HG03280 (cell line): ENCODE measurements at regions not wholly inside any gene's neighbourhood (a gene's known extent, or its start where the extent isn't known, plus 50 kb on each side); places are given as distances from the start of the nearest gene placed in this dataset.

Experiments
- ATAC-seq: cut with Tn5 transposase; IDR thresholded peaks from one replicate; pipeline ENCODE4 v1.9.1; 2021; ENCODE audit warnings: mild to moderate bottlenecking, moderate library complexity; ENCODE audit not compliant: unreplicated experiment

DNA sequence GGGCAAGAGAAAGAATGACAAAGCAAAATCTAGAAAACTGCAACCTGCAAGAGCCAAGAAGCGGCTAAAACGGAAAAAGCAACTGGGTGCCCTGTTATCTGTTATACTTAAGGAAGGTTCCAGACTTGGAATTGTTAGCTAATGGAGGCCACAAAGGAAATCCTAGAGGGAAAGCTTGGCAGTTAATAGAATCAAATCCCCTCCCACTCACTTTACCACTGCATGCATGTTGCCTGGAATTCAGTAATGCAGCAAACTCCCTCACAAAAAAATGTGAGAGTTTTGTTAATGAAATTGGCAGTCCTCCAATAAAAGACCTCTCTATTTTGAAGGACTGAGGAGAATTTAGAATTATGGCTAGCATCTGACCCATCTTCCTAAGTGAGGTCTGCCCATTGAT is 164.2 kb upstream of the SOX5 start:
- no peak for ATAC-seq

DNA sequence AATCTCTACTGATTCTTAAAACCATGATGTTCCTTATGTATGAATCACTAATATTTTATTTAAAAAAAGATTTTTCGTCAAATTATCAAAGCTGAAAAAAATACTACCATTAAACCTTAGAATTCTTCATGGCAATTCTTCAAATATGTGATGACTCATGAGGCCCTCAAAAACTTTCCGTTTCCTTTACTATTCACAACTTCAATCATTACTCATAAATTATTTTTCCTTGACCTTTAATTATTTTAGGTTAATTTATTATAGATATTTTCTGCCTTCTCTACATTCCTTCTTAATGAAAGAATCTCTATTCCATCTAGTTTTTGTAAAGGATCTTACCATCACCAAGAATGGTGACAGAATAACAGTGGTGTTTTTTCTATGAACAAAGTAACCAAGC is 162.1 kb upstream of the SOX5 start:
- ATAC-seq = no peak

DNA sequence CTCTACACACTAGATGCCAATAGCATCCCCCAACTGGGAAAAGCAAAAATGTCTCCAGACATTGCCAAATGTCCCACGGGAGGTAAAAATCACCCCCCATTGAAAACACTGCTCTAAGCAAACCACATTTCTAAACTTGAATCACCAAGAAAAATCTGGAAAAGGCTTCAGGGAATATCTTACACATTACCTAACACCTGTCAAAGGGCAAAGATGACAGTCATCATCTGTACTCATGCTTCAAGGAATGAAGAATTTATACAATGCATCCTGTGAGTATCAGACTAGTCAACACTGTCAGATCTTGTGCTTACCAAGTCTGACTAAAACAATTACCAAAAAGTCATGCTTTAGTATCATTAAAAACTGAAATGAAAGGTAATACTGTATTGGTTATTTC is 161.6 kb upstream of the SOX5 start:
- ATAC-seq = no peak

DNA sequence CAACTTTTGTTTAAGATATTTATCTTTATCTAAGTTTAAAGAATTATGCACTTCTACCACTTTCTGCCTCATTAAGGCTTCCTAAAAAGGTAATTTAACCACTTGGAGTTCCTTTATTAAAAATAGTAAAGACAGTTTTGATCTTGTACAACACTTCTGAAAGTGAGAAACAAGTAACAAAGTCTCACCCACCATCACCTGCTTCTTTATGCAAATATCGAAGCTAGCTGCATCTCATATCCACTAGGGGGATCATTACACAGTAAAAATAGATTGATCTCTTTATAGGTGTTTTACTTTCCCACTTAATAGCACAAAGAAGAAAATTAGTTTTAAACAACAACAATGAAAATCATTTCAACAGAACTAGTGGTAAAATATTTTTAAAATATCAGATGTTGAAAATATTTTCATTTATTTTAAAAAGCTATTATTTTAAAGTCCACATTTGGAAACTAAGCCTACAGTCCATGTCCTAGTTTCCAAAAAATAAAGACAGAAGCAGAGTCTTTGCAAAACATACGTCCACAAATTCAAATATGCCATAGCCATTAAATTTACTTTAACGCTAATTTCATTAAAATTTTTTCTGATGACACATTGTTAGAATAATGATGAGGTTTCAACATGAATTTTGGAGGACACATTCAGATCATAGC is 160.0 kb upstream of the SOX5 start:
- ATAC-seq = peak; percentile 97

DNA sequence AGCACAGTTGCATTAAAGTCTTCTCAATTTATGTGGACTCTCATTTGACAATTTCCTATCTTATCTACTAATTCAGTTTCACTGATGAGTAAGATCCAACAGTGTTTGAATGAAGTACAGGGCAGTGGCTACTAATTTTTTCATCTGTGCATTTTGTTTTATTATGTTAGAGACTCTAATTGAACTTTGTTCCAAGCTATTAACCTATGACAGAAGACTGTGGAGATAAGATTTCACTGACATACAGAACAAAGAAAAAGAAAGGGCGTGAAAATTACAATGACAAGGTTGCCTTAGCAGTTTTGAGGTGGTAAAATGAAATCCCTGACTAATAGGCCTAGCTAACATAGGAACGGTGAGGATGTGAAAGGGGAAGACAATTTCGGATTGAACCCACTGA is 153.2 kb upstream of the SOX5 start:
- ATAC-seq = no peak

DNA sequence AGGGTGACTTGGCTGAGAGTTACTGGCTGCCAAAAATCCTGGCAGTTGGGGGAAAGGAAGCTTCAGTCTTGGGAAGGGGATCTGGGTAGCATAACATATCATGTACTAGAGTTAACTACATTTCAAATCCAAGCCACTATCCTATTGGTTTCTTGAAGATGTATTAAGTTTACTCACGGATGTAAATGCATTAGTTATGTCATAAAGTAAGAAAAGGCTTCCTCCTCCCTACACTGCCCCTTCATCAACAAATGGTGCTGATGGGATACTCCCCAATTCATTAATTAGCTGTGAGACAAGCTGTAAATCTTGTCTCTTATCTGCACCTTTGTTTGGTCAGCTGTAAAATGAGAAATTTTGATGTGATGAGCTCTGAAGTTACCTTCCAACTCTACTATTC is 150.1 kb upstream of the SOX5 start:
- no peak for ATAC-seq

DNA sequence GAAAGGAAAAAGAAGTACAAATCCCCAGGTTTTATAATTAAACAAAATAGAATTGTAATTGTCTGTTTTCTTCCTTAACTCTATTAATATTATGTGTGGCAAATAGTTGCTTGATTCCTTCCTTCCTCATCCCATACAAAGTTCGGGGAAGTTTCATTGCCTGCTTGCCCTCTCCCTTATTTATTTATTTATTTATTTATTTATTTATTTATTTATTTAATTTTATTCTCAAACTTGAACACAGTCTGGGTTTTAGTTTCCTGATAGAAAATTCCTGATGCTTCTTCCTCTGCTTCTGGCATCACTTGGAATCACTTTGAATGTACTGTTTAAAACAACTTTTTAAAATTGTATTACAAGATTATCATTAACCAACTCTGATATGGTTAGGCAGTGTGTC is 145.8 kb upstream of the SOX5 start:
- ATAC-seq = no peak

DNA sequence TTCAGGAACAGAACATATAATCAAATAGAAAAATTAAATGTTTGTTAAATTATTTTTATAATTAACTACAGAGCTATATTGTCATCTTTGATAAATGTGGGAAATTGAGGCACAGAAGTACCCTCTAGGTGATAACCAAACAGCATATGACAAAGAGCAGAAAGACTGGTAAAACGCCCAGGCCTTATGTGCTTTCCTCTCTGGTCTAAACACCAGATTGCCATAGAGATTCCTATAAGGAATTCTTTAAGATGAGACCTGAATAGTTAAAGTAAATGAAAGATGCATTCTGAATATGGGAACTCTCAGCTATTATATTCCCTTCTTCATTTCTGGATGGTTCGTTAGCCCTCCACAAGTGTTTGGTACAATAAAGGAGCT is 140.0 kb upstream of the SOX5 start:
- ATAC-seq = no peak

DNA sequence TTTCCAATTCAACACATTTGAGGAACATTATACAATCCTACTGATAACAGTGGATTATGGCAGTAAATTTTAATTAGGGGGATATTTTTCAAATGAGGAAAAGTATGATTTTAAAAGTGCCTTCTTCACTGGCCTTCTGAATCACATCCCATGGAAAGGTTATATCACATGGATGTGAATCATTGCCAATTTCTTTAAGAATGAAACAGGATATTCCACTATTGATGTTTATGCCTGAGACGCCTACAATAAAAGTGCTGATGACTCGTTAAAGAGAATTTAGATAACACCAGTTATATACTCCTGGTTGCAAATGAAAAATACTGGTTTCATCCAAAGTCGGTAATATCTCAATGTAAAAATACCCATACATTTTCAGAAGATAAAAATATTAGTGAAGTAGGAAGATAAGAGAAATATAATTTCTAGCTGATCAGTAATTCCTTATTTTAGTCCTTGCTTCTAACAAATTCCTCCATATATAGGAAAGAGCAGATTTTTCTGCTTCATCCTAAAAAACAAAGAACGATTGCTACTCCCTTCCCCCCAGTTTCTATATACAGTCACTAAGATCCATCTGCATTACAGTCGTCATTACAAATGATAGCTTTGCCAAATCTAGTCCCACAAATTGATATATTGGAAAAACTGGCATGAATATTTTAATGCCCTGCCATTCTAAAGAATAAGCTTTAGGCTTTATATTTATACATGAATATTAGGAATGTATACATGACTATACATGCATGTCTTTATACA is 139.5 kb upstream of the SOX5 start:
- no peak for ATAC-seq

DNA sequence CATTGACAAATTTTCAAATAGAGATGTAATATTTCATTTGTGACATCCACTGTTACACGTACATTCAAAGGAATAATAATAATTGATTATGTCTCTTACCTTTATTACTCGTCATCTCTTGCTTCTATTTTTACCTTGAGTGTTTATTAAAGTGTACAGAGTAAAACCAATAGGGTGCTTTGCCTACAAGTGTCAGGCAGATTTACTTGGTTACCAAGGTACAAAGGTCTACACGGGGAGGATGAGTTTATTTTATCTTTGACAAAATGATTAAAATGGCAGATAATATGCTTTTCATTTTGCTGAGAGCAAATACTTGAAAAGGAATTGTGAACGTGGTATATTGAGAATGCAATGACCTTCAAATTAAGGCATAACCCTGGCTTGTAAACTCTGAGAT is 137.8 kb upstream of the SOX5 start:
- no peak for ATAC-seq

DNA sequence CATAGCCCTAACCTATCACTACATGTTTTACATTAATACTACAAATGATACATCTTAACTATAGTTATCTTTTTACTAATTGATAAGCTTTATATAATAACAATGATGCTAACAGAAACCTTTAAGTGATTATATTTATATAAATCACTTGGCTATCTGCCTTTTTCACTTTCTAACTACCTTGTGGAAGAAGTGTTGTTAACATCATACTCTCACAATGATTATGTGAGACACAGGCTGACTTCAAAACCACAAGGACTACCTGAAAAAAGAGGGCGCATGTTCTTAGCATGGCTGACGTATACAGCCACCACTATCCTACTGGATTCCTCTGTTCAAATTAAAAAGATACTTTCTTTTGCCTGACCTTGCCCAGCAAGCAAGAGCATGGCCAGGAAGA is 135.3 kb upstream of the SOX5 start:
- ATAC-seq = no peak

DNA sequence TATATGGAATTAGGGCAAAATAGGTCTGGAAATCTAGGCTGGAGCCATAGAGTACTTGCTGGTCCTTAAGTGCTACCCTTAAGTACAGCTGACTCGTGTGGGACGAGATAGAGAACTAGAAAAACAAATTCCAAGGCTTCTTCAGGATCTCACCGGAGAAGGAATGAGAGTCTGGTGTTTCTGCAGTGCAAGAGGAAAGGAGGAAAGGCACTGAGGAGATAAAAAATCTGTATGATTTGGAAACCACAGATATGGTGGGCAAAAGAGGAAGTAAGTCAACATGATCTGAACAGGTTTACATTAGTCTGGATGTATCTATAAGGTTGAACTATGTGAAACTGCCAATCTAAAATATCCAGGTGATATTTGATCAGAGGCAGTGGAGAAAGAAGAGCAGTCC is 134.4 kb upstream of the SOX5 start:
- no peak for ATAC-seq

DNA sequence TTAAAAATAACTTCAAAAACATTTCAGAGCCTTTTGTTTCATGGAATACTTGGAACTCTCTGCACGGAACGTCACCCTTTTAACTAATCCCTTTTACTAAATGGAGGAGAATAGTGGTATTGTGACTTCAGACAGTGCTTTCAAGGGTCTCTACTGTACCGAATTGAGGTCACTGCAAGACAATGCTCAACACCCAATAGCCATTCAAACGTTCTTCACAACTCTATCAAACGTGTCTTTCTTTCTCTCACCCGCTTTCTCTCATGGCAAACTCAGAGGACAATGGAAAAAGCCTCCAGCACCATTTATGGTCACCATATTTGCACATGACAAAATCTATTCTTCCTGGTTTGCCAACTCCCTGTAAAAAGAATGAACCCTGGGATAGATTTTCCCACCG is 132.1 kb upstream of the SOX5 start:
- no peak for ATAC-seq

DNA sequence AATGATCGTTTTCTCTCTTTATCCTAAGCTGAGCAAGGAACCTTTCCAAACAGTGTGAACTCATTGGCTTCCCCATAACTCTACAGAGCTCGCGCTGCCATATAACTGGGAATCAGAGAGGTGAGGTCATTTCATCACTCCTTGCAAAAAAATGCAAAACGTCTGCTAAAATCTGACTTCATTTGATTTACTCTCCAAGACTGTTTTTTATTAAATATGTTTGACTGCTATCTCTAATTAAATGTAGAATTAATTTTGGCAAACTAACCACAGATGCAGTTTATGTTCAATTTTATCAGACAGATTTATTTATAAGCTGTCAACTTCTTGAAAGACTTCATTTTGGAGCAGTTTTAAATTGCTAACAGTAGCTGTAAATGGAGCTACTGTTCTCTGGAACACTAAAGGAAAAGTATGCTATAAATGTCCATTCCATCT is 131.6 kb upstream of the SOX5 start:
- ATAC-seq = no peak

DNA sequence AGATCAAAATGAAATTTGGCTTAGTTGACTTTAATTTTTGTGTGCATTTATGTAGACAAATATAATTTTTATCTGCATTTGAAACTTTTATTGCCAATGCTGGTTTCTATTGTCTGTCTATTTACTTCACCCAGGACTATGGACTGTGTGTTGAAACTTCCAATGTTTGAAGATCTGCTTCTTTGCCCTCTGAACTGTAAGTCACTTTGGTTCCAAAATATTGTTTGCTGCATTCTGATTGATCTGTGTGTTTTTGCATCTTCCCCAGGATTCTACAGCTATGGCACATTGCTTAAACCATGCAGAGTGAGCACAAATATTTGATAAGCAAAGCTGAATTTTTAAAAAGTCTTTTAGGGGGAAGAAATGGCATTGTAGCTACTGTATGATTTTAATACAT is 131.0 kb upstream of the SOX5 start:
- ATAC-seq = no peak

DNA sequence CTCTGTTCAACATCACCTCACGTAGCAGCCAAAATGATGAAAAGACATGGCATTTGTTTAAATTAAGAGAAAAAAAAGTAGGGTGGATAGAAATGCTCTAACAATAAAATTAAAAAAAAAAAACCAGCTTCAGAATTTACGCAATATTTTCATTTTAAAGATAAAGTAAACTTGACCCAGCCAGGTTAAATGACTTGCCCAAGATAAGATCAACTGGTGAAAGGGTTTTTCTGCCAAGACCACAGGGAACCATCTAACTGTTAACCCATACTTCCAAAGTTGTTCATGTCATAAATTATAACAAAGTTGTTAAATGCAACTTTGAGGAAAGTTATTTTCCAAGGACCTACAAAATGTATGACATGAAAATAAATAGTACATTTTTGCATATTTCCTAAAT is 129.6 kb upstream of the SOX5 start:
- ATAC-seq = no peak

DNA sequence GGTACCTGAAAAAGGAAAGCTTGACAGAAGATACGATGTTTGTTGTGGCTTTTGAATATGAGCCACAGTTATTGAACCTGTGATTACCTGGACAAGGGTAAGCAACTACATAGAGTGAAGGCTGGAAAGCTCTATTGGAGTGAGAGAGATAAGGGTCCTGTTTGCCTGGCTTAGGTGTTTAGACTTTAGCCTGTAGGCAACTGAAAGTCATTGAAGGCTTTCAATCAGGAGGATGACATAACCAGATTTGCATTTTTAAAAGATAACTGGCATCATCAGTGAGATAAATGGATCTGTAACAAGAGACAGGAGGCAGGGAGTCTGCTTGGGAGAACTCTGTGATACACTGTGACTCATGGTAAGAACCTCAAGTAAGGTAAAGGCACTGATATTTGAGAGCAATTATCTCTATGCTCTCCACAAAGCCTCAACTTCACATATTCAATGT is 128.9 kb upstream of the SOX5 start:
- ATAC-seq = no peak

DNA sequence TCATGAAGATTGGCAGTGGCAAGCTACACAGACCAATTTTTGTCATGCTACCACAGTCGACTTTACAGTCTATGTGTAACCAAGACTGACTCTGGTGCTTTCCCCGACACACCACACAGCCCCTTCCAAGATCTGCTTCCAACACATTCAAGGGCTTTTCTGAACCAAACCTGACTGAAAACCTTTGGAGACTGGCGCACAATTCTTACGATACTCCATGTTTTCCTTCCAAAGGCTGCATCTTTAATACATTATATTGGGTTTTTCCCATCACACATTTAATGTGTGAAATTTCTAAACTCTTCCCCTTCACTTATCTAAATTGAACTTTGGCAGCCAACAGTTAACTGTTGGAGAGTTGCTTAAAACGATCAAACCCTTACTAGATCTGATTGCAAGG is 127.7 kb upstream of the SOX5 start:
- no peak for ATAC-seq

DNA sequence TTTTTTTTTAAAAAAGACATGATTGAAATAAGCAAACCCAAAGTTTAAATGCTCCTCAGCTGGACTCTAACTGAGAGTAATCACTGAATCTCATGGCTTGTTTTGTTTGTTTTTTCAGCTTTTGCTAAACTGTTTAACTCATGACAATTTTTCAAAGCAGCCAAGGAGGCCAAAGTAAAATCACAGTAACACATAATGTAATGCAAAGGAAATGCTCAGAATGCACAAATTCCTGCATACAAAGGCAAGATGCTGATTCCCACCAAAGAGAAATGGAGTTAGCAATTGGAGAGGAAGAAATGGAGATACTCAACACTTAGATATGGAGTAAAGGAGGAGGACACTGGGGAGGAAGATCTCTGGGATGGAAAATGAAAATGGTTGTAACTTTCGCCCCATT is 126.2 kb upstream of the SOX5 start:
- no peak for ATAC-seq

DNA sequence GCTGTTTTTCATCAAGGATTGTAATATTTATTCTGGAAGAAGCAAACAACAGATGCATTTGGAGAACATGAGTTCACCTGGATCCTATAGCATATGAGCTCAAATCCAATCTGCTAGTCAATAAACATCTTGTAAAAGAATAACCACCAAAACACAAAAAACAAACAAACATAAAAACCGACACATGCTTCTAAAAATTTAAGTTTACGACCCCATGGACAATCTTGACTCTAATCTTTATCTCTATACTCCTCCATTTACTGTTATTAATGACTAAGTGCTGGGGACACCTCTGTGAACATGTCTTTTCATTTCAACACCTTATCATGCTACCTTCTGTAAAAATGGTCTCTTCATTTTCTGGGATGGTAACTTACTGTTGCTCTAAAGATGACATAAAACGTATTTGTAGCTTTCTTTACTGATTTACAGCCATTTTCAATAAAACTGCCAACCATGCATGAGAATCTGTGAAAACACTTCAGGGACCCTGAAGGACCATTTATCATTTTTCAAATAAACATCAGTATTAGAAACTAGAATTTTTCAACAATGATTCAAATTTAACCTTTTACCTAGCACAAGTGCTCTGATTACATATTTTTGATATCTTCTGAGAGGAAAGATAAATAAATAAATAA is 123.8 kb upstream of the SOX5 start:
- no peak for ATAC-seq

DNA sequence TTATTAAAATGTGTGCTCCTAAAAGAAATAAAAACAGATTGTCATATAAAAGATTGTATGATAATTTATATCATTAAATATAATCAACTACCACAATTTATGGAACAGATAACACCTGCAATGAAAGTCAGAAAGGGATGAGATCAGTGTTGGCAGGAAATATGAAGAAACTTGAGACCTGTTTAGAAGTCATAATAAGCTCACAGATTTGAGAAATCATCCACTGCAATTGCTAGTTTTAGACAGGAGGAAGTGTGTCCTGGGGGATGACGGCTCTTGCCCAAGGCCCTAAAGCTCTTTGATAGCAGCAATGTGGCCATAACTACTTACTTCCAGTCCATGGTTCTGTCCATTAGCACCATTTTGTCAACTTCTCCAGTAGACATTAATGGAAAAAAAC is 122.8 kb upstream of the SOX5 start:
- ATAC-seq = no peak

DNA sequence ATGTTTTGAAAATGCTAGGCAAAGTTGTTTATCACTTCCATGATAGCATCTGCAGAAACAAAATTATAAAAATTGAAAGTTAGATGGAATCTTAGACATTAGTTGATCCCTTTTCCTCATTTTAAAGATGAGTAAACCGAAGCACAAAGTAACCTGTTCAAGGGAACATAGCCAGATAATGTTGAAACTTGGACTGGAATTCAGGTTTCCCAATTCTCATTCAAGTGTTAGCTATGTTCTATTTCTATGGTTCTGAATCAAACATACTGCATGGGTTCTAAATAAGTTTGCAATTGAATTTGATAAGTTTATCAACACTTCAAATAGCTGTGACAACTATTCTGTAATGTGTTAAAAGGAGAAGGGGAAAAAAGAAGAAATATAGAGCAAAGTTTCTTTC is 122.4 kb upstream of the SOX5 start:
- ATAC-seq = no peak
